ENCODE measurements at regions not wholly inside any gene's neighbourhood (a gene's known extent, or its start where the extent isn't known, plus 50 kb on each side); places are given as distances from the start of the nearest gene placed in this dataset.

GRCh38 chr3:64392001-64392400 lies 166.7 kb upstream of the PRICKLE2 start:
- TF ChIP-seq, protein P1, sequence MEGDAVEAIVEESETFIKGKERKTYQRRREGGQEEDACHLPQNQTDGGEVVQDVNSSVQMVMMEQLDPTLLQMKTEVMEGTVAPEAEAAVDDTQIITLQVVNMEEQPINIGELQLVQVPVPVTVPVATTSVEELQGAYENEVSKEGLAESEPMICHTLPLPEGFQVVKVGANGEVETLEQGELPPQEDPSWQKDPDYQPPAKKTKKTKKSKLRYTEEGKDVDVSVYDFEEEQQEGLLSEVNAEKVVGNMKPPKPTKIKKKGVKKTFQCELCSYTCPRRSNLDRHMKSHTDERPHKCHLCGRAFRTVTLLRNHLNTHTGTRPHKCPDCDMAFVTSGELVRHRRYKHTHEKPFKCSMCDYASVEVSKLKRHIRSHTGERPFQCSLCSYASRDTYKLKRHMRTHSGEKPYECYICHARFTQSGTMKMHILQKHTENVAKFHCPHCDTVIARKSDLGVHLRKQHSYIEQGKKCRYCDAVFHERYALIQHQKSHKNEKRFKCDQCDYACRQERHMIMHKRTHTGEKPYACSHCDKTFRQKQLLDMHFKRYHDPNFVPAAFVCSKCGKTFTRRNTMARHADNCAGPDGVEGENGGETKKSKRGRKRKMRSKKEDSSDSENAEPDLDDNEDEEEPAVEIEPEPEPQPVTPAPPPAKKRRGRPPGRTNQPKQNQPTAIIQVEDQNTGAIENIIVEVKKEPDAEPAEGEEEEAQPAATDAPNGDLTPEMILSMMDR (IDR thresholded peaks at IDR 0.05) = no peak
- TF ChIP-seq EZH2 (IDR thresholded peaks at IDR 0.05) = no peak
- no peak for TF ChIP-seq EZH2phosphoT487 (IDR thresholded peaks at IDR 0.05)
